GM12891 (cell line): ENCODE measurements at regions not wholly inside any gene's neighbourhood (a gene's known extent, or its start where the extent isn't known, plus 50 kb on each side); places are given as distances from the start of the nearest gene placed in this dataset.

Experiments used
- DNase-seq: peaks from one replicate; pipeline ENCODE4 v3.0.0; 2011; ENCODE audit warnings: low spot score; ENCODE audit not compliant: insufficient read length
- FAIRE-seq: peaks from 2 replicates; lab custom pipeline; 2011; peaks lifted over from hg19 to GRCh38; lab: Jason Lieb, UNC
- PAX5 ChIP-seq: IDR thresholded peaks from 2 replicates; pipeline ENCODE4 v1.6.1; 2011; ENCODE audit warnings: low read length, moderate library complexity, mild to moderate bottlenecking; ENCODE audit not compliant: insufficient read depth, severe bottlenecking
- POLR2A ChIP-seq: IDR thresholded peaks from 2 replicates; pipeline ENCODE4 v1.6.1; 2011; ENCODE audit warnings: low read depth, low read length, control low read depth
- POLR2AphosphoS5 ChIP-seq: IDR thresholded peaks from 2 replicates; pipeline ENCODE4 v1.6.1; 2011; ENCODE audit warnings: low read depth, low read length, control low read depth
- POU2F2 ChIP-seq: IDR thresholded peaks from 2 replicates; pipeline ENCODE4 v1.6.1; 2011; ENCODE audit warnings: low read depth, mild to moderate bottlenecking, control low read depth, low read length, moderate library complexity
- SPI1 ChIP-seq: IDR thresholded peaks from 2 replicates; pipeline ENCODE4 v1.6.1; 2011; ENCODE audit warnings: low read depth, low read length, control low read depth
- TAF1 ChIP-seq: IDR thresholded peaks from 2 replicates; pipeline ENCODE4 v1.6.1; 2011; ENCODE audit warnings: low read depth, low read length, control low read depth

- no peak for DNase-seq
Measured at GRCh38 chr3:103105206-103105605, 670.4 kb downstream of the ZPLD1 start.

GRCh38 chr3:103112273-103112672 is 677.5 kb downstream of the ZPLD1 start:
- TF ChIP-seq POU2F2 (no peak), POLR2A (no peak), PAX5 (no peak), SPI1 (no peak), TAF1 (no peak), POLR2AphosphoS5 (no peak)
- FAIRE-seq (no peak), DNase-seq (no peak)

More at GRCh38 chr3:103105206-103105605, 670.4 kb downstream of the ZPLD1 start:
- FAIRE-seq = no peak
- TF ChIP-seq PAX5 (no peak), POLR2A (no peak), POLR2AphosphoS5 (no peak), POU2F2 (no peak), TAF1 (no peak), SPI1 (no peak)

- no peak for TF ChIP-seq POLR2A
- TF ChIP-seq SPI1 = no peak
- TF ChIP-seq TAF1 = no peak
- no peak for TF ChIP-seq PAX5
- TF ChIP-seq POLR2AphosphoS5 = no peak
- TF ChIP-seq POU2F2 = no peak
- FAIRE-seq (no peak), DNase-seq (no peak)
Measured at GRCh38 chr3:103126115-103126514, 691.3 kb downstream of the ZPLD1 start.

- TF ChIP-seq SPI1 (no peak), POLR2AphosphoS5 (no peak), POU2F2 (no peak), POLR2A (no peak), TAF1 (no peak)
- FAIRE-seq = no peak
- DNase-seq = no peak
Measured at GRCh38 chr3:103127098-103127630, 692.3 kb downstream of the ZPLD1 start.

GRCh38 chr3:103127737-103128136 is 692.9 kb downstream of the ZPLD1 start:
- no peak for DNase-seq
- TF ChIP-seq POLR2AphosphoS5 (no peak), POU2F2 (no peak), POLR2A (no peak), TAF1 (no peak), PAX5 (no peak), SPI1 (no peak)
- FAIRE-seq = peak; percentile 47

GRCh38 chr3:103134023-103134724 is 699.4 kb downstream of the ZPLD1 start:
- FAIRE-seq (no peak), DNase-seq (no peak)
- no peak for TF ChIP-seq POU2F2
- TF ChIP-seq TAF1 = no peak
- TF ChIP-seq POLR2AphosphoS5 = no peak
- TF ChIP-seq POLR2A = no peak
- no peak for TF ChIP-seq PAX5
- TF ChIP-seq SPI1 = peak; percentile 76

- TF ChIP-seq POLR2AphosphoS5 (no peak), POU2F2 (no peak), SPI1 (no peak), PAX5 (no peak), POLR2A (no peak), TAF1 (no peak)
- FAIRE-seq (no peak), DNase-seq (no peak)
Measured at GRCh38 chr3:103136621-103137020, 701.8 kb downstream of the ZPLD1 start.

GRCh38 chr3:103137830-103138229 is 703.0 kb downstream of the ZPLD1 start:
- FAIRE-seq (no peak), DNase-seq (no peak)
- TF ChIP-seq TAF1 (no peak), PAX5 (no peak), SPI1 (no peak), POU2F2 (no peak), POLR2AphosphoS5 (no peak), POLR2A (no peak)

GRCh38 chr3:103158183-103158582 is 723.4 kb downstream of the ZPLD1 start:
- TF ChIP-seq PAX5 = no peak
- no peak for TF ChIP-seq SPI1
- TF ChIP-seq POLR2AphosphoS5 = no peak
- no peak for TF ChIP-seq TAF1
- TF ChIP-seq POLR2A = no peak
- no peak for TF ChIP-seq POU2F2
- DNase-seq (no peak), FAIRE-seq (no peak)

- TF ChIP-seq SPI1 = no peak
- DNase-seq (no peak), FAIRE-seq (no peak)
Measured at GRCh38 chr3:103166890-103167289, 732.1 kb downstream of the ZPLD1 start.
